HFF-Myc (cell line): ENCODE measurements at regions not wholly inside any gene's neighbourhood (a gene's known extent, or its start where the extent isn't known, plus 50 kb on each side); places are given as distances from the start of the nearest gene placed in this dataset.
A peak's percentile ranks its signal among the peaks of the same experiment; 100 is the strongest.

ENCODE experiments used
- DNase-seq: peaks from one replicate; pipeline ENCODE4 v3.0.0-alpha.2; 2011; ENCODE audit warnings: low read depth; ENCODE audit errors: extremely low read depth
- H3K4me3 ChIP-seq: replicated peaks from 2 replicates; pipeline ENCODE4 v1.5.1; 2011; ENCODE audit warnings: low read depth, mild to moderate bottlenecking, control low read depth, low read length
- CTCF ChIP-seq: IDR thresholded peaks from 2 replicates; pipeline ENCODE4 v1.5.1; 2012; ENCODE audit warnings: mild to moderate bottlenecking, low read depth, low read length, control low read depth; ENCODE audit errors: missing control alignments

- H3K4me3 ChIP-seq, result no peak overlapping the region
- peak; percentile 59 for DNase-seq
- TF ChIP-seq CTCF, result no peak
Measured at GRCh38 chr5:67267512-67268216, 71.1 kb upstream of the CD180 start.

GRCh38 chr5:67266654-67267350, 70.2 kb upstream of the CD180 start:
- H3K4me3 ChIP-seq, result no peak overlapping the region
- no peak for TF ChIP-seq CTCF
- DNase-seq, result no peak

- H3K4me3 ChIP-seq, result no peak overlapping the region
- no peak for TF ChIP-seq CTCF
- DNase-seq, result no peak
Measured at GRCh38 chr5:67265951-67266350, 69.4 kb upstream of the CD180 start.

- H3K4me3 ChIP-seq, result no peak overlapping the region
- DNase-seq, result no peak
- no peak for TF ChIP-seq CTCF
Measured at GRCh38 chr5:67263656-67264408, 67.2 kb upstream of the CD180 start.

- DNase-seq, result no peak
- no peak for TF ChIP-seq CTCF
- no peak overlapping the region for H3K4me3 ChIP-seq
Measured at GRCh38 chr5:67262956-67263355, 66.4 kb upstream of the CD180 start.

- no peak for DNase-seq
- no peak for TF ChIP-seq CTCF
- H3K4me3 ChIP-seq, result no peak overlapping the region
Measured at GRCh38 chr5:67262206-67262605, 65.6 kb upstream of the CD180 start.
